Breast epithelium (tissue), 4 donors: ENCODE measurements at regions not wholly inside any gene's neighbourhood (a gene's known extent, or its start where the extent isn't known, plus 50 kb on each side); places are given as distances from the start of the nearest gene placed in this dataset.

ENCODE experiments used
- DNase-seq, 2 donors: peaks; one replicate each; pipeline ENCODE4 v3.0.0-alpha.2; 2019; ENCODE audit warnings: low spot score in 2 of 2
- H3K27ac ChIP-seq, 2 donors: fragments of 200-600 bp; sonication (generic) in 1 of 2; one replicate each; pipeline ENCODE4 v1.5.1; 2016 to 2019; ENCODE audit warnings: mild to moderate bottlenecking in 1 of 2
- H3K27me3 ChIP-seq, 2 donors: fragments of 200-600 bp; sonication (generic) in 1 of 2; one replicate each; pipeline versions ENCODE4 v1.5.1 to v1.6.0; 2017 to 2019; ENCODE audit warnings: control low read depth in 1 of 2, mild to moderate bottlenecking in 1 of 2
- H3K36me3 ChIP-seq: fragments of 200-600 bp; one replicate; pipeline ENCODE4 v1.5.1; 2019
- H3K4me1 ChIP-seq, 2 donors: fragments of 200-600 bp; sonication (generic); one replicate each; pipeline ENCODE4 v1.5.1; 2016 to 2019; ENCODE audit warnings: control low read depth in 1 of 2
- H3K4me3 ChIP-seq, 3 donors: fragments of 200-600 bp; sonication (generic); 1 replicate in 2 of 3; 2 replicates in 1 of 3; pipeline ENCODE4 v1.5.1; 2016 to 2019; ENCODE audit warnings: mild to moderate bottlenecking in 3 of 3, moderate library complexity in 2 of 3
- H3K9me3 ChIP-seq, 2 donors: fragments of 200-600 bp; sonication (generic) in 1 of 2; one replicate each; pipeline ENCODE4 v1.5.1; 2016 to 2019; ENCODE audit warnings: control low read depth in 1 of 2
- CTCF ChIP-seq, 3 donors: fragments of 450-650 bp; IDR thresholded peaks; one replicate each; pipeline ENCODE4 v1.5.1; 2016 to 2017; ENCODE audit warnings: antibody characterized with exemption in 3 of 3, mild to moderate bottlenecking in 3 of 3, moderate library complexity in 3 of 3
- POLR2A ChIP-seq: fragments of 450-650 bp; IDR thresholded peaks from one replicate; pipeline ENCODE4 v1.6.1; 2016; ENCODE audit warnings: antibody characterized with exemption, mild to moderate bottlenecking, moderate library complexity
- POLR2AphosphoS5 ChIP-seq, 3 donors: sonication (generic); formaldehyde crosslinking; IDR thresholded peaks; one replicate each; pipeline ENCODE4 v1.6.1; 2017; ENCODE audit warnings: antibody characterized with exemption in 3 of 3
- intact Hi-C: fragments of 100-400 bp; cut with DNase I; formaldehyde crosslinking; loops from one replicate; pipeline ENCODE4 v1.15.1; 2023; ENCODE audit warnings: low total_unique reads

GRCh38 chr12:81874586-81874985, 115.4 kb upstream of the PPFIA2 start:
- no peaks in the 10 kb centered on the region for H3K27me3 ChIP-seq
- H3K4me1 ChIP-seq, result no peaks in the 10 kb centered on the region
- no peak overlapping the region for H3K4me3 ChIP-seq
- no peaks in the 10 kb centered on the region for H3K36me3 ChIP-seq
- H3K27ac ChIP-seq, result no peak overlapping the region
- TF ChIP-seq CTCF (IDR thresholded peaks at IDR 0.05), result no peak
- no peak for TF ChIP-seq POLR2AphosphoS5 (IDR thresholded peaks at IDR 0.05)
- TF ChIP-seq POLR2A, result no peak
- H3K9me3 ChIP-seq, result no peaks in the 10 kb centered on the region
- intact Hi-C loops, result no loop called here
- DNase-seq, result no peak

- no peak for DNase-seq
- no peaks in the 10 kb centered on the region for H3K27me3 ChIP-seq
- H3K27ac ChIP-seq, result no peak overlapping the region
- H3K4me3 ChIP-seq, result no peak overlapping the region
- TF ChIP-seq CTCF (IDR thresholded peaks at IDR 0.05) (no peak), POLR2AphosphoS5 (IDR thresholded peaks at IDR 0.05) (no peak), POLR2A (no peak)
- no peaks in the 10 kb centered on the region for H3K4me1 ChIP-seq
- intact Hi-C loops, result no loop called here
- no peaks in the 10 kb centered on the region for H3K9me3 ChIP-seq
- H3K36me3 ChIP-seq, result no peaks in the 10 kb centered on the region
Observed at GRCh38 chr12:81874166-81874565, 115.0 kb upstream of the PPFIA2 start.

- H3K27ac ChIP-seq, result no peak overlapping the region
- DNase-seq, result no peak
- no peaks in the 10 kb centered on the region for H3K4me1 ChIP-seq
- TF ChIP-seq POLR2A (no peak), POLR2AphosphoS5 (IDR thresholded peaks at IDR 0.05) (no peak), CTCF (IDR thresholded peaks at IDR 0.05) (no peak)
- H3K27me3 ChIP-seq, result no peaks in the 10 kb centered on the region
- H3K36me3 ChIP-seq, result no peaks in the 10 kb centered on the region
- H3K4me3 ChIP-seq, result no peak overlapping the region
- intact Hi-C loops, result no loop called here
- H3K9me3 ChIP-seq, result no peaks in the 10 kb centered on the region
Observed at GRCh38 chr12:81872400-81872799, 113.2 kb upstream of the PPFIA2 start.

GRCh38 chr12:81866081-81866480, 106.9 kb upstream of the PPFIA2 start:
- H3K4me1 ChIP-seq, result no peaks in the 10 kb centered on the region
- H3K9me3 ChIP-seq, result no peaks in the 10 kb centered on the region
- TF ChIP-seq POLR2AphosphoS5 (IDR thresholded peaks at IDR 0.05) (no peak), POLR2A (no peak), CTCF (IDR thresholded peaks at IDR 0.05) (no peak)
- H3K27me3 ChIP-seq, result no peaks in the 10 kb centered on the region
- intact Hi-C loops, result no loop called here
- no peak overlapping the region for H3K4me3 ChIP-seq
- H3K36me3 ChIP-seq, result no peaks in the 10 kb centered on the region
- DNase-seq, result no peak
- no peak overlapping the region for H3K27ac ChIP-seq

GRCh38 chr12:81863406-81863805, 104.3 kb upstream of the PPFIA2 start:
- no peak for TF ChIP-seq CTCF (IDR thresholded peaks at IDR 0.05)
- DNase-seq, result no peak

More at GRCh38 chr12:81863406-81863805, 104.3 kb upstream of the PPFIA2 start:
- H3K4me3 ChIP-seq, result no peak overlapping the region
- intact Hi-C loops, result no loop called here
- H3K4me1 ChIP-seq, result no peaks in the 10 kb centered on the region
- H3K27ac ChIP-seq, result no peak overlapping the region
- H3K36me3 ChIP-seq, result no peaks in the 10 kb centered on the region
- no peaks in the 10 kb centered on the region for H3K27me3 ChIP-seq
- H3K9me3 ChIP-seq, result no peaks in the 10 kb centered on the region
